Fibroblast of lung (primary cell): ENCODE measurements at regions not wholly inside any gene's neighbourhood (a gene's known extent, or its start where the extent isn't known, plus 50 kb on each side); places are given as distances from the start of the nearest gene placed in this dataset.

Experiments used
- DNase-seq, 2 donors: peaks; one replicate each; pipeline versions ENCODE4 v3.0.0 to v3.0.0-alpha.2; 2010; ENCODE audit warnings: low read depth in 2 of 2
- H2AFZ ChIP-seq: 2 replicates; pipeline ENCODE4 v1.5.1; 2012; ENCODE audit warnings: low read length, control low read depth, inconsistent platforms
- H3K27ac ChIP-seq: 2 replicates; pipeline ENCODE4 v1.5.1; 2011; ENCODE audit warnings: low read length, control low read depth; ENCODE audit not compliant: insufficient read depth
- H3K27me3 ChIP-seq: 2 replicates; pipeline ENCODE4 v1.5.1; 2011; ENCODE audit warnings: mild to moderate bottlenecking, low read length; ENCODE audit not compliant: control insufficient read depth, insufficient read depth
- H3K36me3 ChIP-seq: 2 replicates; pipeline ENCODE4 v1.5.1; 2011; ENCODE audit warnings: low read length; ENCODE audit not compliant: control insufficient read depth, insufficient read depth
- H3K4me1 ChIP-seq: 2 replicates; pipeline ENCODE4 v1.5.1; 2011; ENCODE audit warnings: low read length; ENCODE audit not compliant: control insufficient read depth, insufficient read depth; ENCODE audit errors: extremely low read depth
- H3K4me2 ChIP-seq: 2 replicates; pipeline ENCODE4 v1.5.1; 2011; ENCODE audit warnings: low read length, control low read depth; ENCODE audit not compliant: insufficient read depth; ENCODE audit errors: extremely low read depth
- H3K4me3 ChIP-seq, 4 experiments: fragments of 200-600 bp in 1 of 4; sonication (generic) in 1 of 4; replicated peaks in 1 of 4; 2 replicates each; pipeline ENCODE4 v1.5.1; 2011 to 2016; ENCODE audit warnings: low read length in 4 of 4, low read depth in 3 of 4, mild to moderate bottlenecking in 3 of 4, control low read depth in 2 of 4, inconsistent platforms in 1 of 4, mixed read lengths in 1 of 4; ENCODE audit not compliant: insufficient read depth in 1 of 4; ENCODE audit errors: control extremely low read depth in 1 of 4
- H3K79me2 ChIP-seq: 2 replicates; pipeline ENCODE4 v1.5.1; 2012; ENCODE audit warnings: mild to moderate bottlenecking, low read length, inconsistent platforms; ENCODE audit not compliant: control insufficient read depth, insufficient read depth
- H3K9ac ChIP-seq: 2 replicates; pipeline ENCODE4 v1.5.1; 2011; ENCODE audit warnings: mild to moderate bottlenecking, low read length, control low read depth; ENCODE audit not compliant: insufficient read depth
- H3K9me3 ChIP-seq: 2 replicates; pipeline ENCODE4 v1.5.1; 2012; ENCODE audit warnings: low read depth, low read length; ENCODE audit not compliant: control insufficient read depth, insufficient read depth
- H4K20me1 ChIP-seq: 2 replicates; pipeline ENCODE4 v1.5.1; 2011; ENCODE audit warnings: low read length; ENCODE audit not compliant: control insufficient read depth, insufficient read depth; ENCODE audit errors: extremely low read depth
- CTCF ChIP-seq, 2 donors: IDR thresholded peaks in 1 of 2; conservative IDR thresholded peaks in 1 of 2; 1 replicate in 1 of 2; 2 replicates in 1 of 2; pipeline ENCODE4 v1.5.1; 2011 to 2012; ENCODE audit warnings: low read length in 2 of 2, control low read depth in 1 of 2, inconsistent platforms in 1 of 2, low read depth in 1 of 2, mild to moderate bottlenecking in 1 of 2
- EZH2 ChIP-seq: IDR thresholded peaks from 2 replicates; pipeline ENCODE4 v1.5.1; 2012; ENCODE audit warnings: low read length, control low read depth, mild to moderate bottlenecking; ENCODE audit errors: missing control alignments

- Histone ChIP-seq H3K4me1 (peaks cover 2% of the 10 kb centered on the region), H4K20me1 (no peaks in the 10 kb centered on the region)
- TF ChIP-seq CTCF (conservative IDR thresholded peaks at IDR 0.05 in 1 of 2, IDR thresholded peaks at IDR 0.05 in 1 of 2; ENCODE audit: low read depth in 1 of 2, low read length in 2 of 2): no peak
- no peak for TF ChIP-seq EZH2
Measured at GRCh38 chr3:167936019-167936418, 159.7 kb downstream of the GOLIM4 start.

GRCh38 chr3:167930453-167930852, 165.3 kb downstream of the GOLIM4 start:
- H3K36me3 ChIP-seq: no peaks in the 10 kb centered on the region
- no peaks in the 10 kb centered on the region for H4K20me1 ChIP-seq
- H3K4me1 ChIP-seq: peaks cover 2% of the 10 kb centered on the region
- TF ChIP-seq EZH2 (no peak), CTCF (conservative IDR thresholded peaks at IDR 0.05 in 1 of 2, IDR thresholded peaks at IDR 0.05 in 1 of 2; ENCODE audit: low read depth in 1 of 2, low read length in 2 of 2) (no peak)
- no peaks in the 10 kb centered on the region for H3K27me3 ChIP-seq
- no peak overlapping the region for H3K4me3 ChIP-seq
- H3K79me2 ChIP-seq: no peaks in the 10 kb centered on the region
- no peak overlapping the region for H3K9ac ChIP-seq
- H3K4me2 ChIP-seq: no peak overlapping the region
- DNase-seq: no peak
- no peaks in the 10 kb centered on the region for H3K9me3 ChIP-seq
- no peak overlapping the region for H3K27ac ChIP-seq
- no peak overlapping the region for H2AFZ ChIP-seq

More at GRCh38 chr3:167936019-167936418, 159.7 kb downstream of the GOLIM4 start:
- Histone ChIP-seq H3K9me3 (no peaks in the 10 kb centered on the region), H3K36me3 (no peaks in the 10 kb centered on the region), H3K4me3 (no peak overlapping the region), H3K27me3 (no peaks in the 10 kb centered on the region), H3K79me2 (no peaks in the 10 kb centered on the region), H3K9ac (no peak overlapping the region), H3K4me2 (no peak overlapping the region), H2AFZ (no peak overlapping the region), H3K27ac (no peak overlapping the region)
- DNase-seq: no peak

- H3K4me3 ChIP-seq: no peak overlapping the region
- no peak for DNase-seq
- no peak overlapping the region for H3K27ac ChIP-seq
- no peaks in the 10 kb centered on the region for H4K20me1 ChIP-seq
- H2AFZ ChIP-seq: no peak overlapping the region
- no peaks in the 10 kb centered on the region for H3K9me3 ChIP-seq
- H3K79me2 ChIP-seq: no peaks in the 10 kb centered on the region
- H3K27me3 ChIP-seq: no peaks in the 10 kb centered on the region
- no peak overlapping the region for H3K4me2 ChIP-seq
- no peak overlapping the region for H3K9ac ChIP-seq
- no peak for TF ChIP-seq CTCF (conservative IDR thresholded peaks at IDR 0.05 in 1 of 2, IDR thresholded peaks at IDR 0.05 in 1 of 2; ENCODE audit: low read depth in 1 of 2, low read length in 2 of 2)
- TF ChIP-seq EZH2: no peak
- H3K36me3 ChIP-seq: no peaks in the 10 kb centered on the region
- peaks cover 2% of the 10 kb centered on the region for H3K4me1 ChIP-seq
Measured at GRCh38 chr3:167929968-167930367, 165.8 kb downstream of the GOLIM4 start.
